ENCODE measurements at regions not wholly inside any gene's neighbourhood (a gene's known extent, or its start where the extent isn't known, plus 50 kb on each side); places are given as distances from the start of the nearest gene placed in this dataset. TPM values are rescaled to one million over a fixed set of nuclear protein-coding genes. Genes with fewer than 3 reads are reported as not detected.

Small RNA genes lying in the stretch of these regions (small RNA-seq; reads per million reads assigned to genes)
- not detected for gene MIR4778
- gene RN7SL635P: not detected
- not detected for gene VTRNA2-2P

Data from HT1080 (cell line).